Peyer's patch (tissue), 4 donors: ENCODE measurements at regions not wholly inside any gene's neighbourhood (a gene's known extent, or its start where the extent isn't known, plus 50 kb on each side); places are given as distances from the start of the nearest gene placed in this dataset.

Experiments
- CTCF ChIP-seq, 6 experiments: fragments of 450-650 bp in 4 of 6; fragments of 200-600 bp in 2 of 6; sonication (generic) in 1 of 6; IDR thresholded peaks; one replicate each; pipeline ENCODE4 v1.5.1; 2017 to 2019; ENCODE audit warnings: antibody characterized with exemption in 6 of 6, mild to moderate bottlenecking in 3 of 6, moderate library complexity in 1 of 6
- POLR2A ChIP-seq, 2 donors: fragments of 450-650 bp; IDR thresholded peaks; one replicate each; pipeline ENCODE4 v1.5.1; 2017; ENCODE audit warnings: antibody characterized with exemption in 2 of 2, mild to moderate bottlenecking in 2 of 2, moderate library complexity in 2 of 2

GRCh38 chr4:173794662-173795061, 264.6 kb upstream of the HAND2 start:
- TF ChIP-seq POLR2A (IDR thresholded peaks at IDR 0.05) (no peak), CTCF (IDR thresholded peaks at IDR 0.05) (no peak)
